HCT116 (cell line): ENCODE measurements at regions not wholly inside any gene's neighbourhood (a gene's known extent, or its start where the extent isn't known, plus 50 kb on each side); places are given as distances from the start of the nearest gene placed in this dataset.

ENCODE experiments used
- CTCF ChIP-seq, 3 experiments: fragments of 200-600 bp in 1 of 3; sonication (generic) in 1 of 3; IDR thresholded peaks in 2 of 3; conservative IDR thresholded peaks in 1 of 3; 2 replicates each; pipeline ENCODE4 v1.5.1; 2012 to 2017; ENCODE audit warnings: low read depth in 2 of 3, low read length in 2 of 3, antibody characterized with exemption in 1 of 3, borderline replicate concordance in 1 of 3, control low read depth in 1 of 3, mild to moderate bottlenecking in 1 of 3, mixed read lengths in 1 of 3, mixed run types in 1 of 3, moderate library complexity in 1 of 3; ENCODE audit not compliant: insufficient read depth in 1 of 3
- EZH2phosphoT487 ChIP-seq: fragments of 200-600 bp; IDR thresholded peaks from 2 replicates; pipeline ENCODE4 v1.6.1; 2018; ENCODE audit warnings: antibody characterized with exemption, borderline replicate concordance
- JUND ChIP-seq: IDR thresholded peaks from 2 replicates; pipeline ENCODE4 v1.6.1; 2012
- POLR2A ChIP-seq: IDR thresholded peaks from 2 replicates; pipeline ENCODE4 v1.7.0; 2011; ENCODE audit warnings: borderline replicate concordance; ENCODE audit not compliant: insufficient read depth, insufficient read length; ENCODE audit errors: extremely low read depth
- POLR2AphosphoS5 ChIP-seq: IDR thresholded peaks from 2 replicates; pipeline ENCODE4 v1.6.1; 2011; ENCODE audit warnings: mild to moderate bottlenecking, low read depth, low read length, moderate library complexity
- SRF ChIP-seq: IDR thresholded peaks from 2 replicates; pipeline ENCODE4 v1.6.1; 2012; ENCODE audit warnings: low read depth
- TCF7L2 ChIP-seq: IDR thresholded peaks from 2 replicates; pipeline ENCODE4 v1.7.0; 2011; ENCODE audit warnings: borderline replicate concordance, inconsistent platforms; ENCODE audit not compliant: insufficient read depth, insufficient read length; ENCODE audit errors: extremely low read depth
- ZBTB33 ChIP-seq: IDR thresholded peaks from 2 replicates; pipeline ENCODE4 v1.6.1; 2011; ENCODE audit warnings: mild to moderate bottlenecking, low read length, moderate library complexity; ENCODE audit not compliant: insufficient replicate concordance; ENCODE audit errors: extremely low read depth
- ZFX ChIP-seq: fragments of 450-650 bp; IDR thresholded peaks from 2 replicates; pipeline ENCODE4 v1.6.1; 2017
- ZNF274 ChIP-seq: fragments of 200-500 bp; sonication (Bioruptor generic); IDR thresholded peaks from 2 replicates; pipeline ENCODE4 v1.6.1; 2014; ENCODE audit warnings: mild to moderate bottlenecking, low read depth, low read length, inconsistent platforms

- no peak for TF ChIP-seq POLR2A
- TF ChIP-seq CTCF (IDR thresholded peaks at IDR 0.05 in 2 of 3, conservative IDR thresholded peaks at IDR 0.05 in 1 of 3; ENCODE audit: borderline replicate concordance in 1 of 3, insufficient read depth in 1 of 3, low read depth in 2 of 3, low read length in 2 of 3): no peak
- no peak for TF ChIP-seq ZBTB33
- no peak for TF ChIP-seq POLR2AphosphoS5
- no peak for TF ChIP-seq SRF
- no peak for TF ChIP-seq EZH2phosphoT487
- no peak for TF ChIP-seq JUND
- no peak for TF ChIP-seq TCF7L2
- TF ChIP-seq ZFX: no peak
- no peak for TF ChIP-seq ZNF274
Observed at GRCh38 chr5:51997949-51998348, 614.7 kb downstream of the ISL1 start.
